Endothelial cell of umbilical vein (primary cell): ENCODE measurements at regions not wholly inside any gene's neighbourhood (a gene's known extent, or its start where the extent isn't known, plus 50 kb on each side); places are given as distances from the start of the nearest gene placed in this dataset.

ENCODE experiments used
- BruUV-seq: library from RNA; stranded (reverse); fragments of 400-500 nt; replicated peaks from 2 replicates; lab custom pipeline; 2021; lab: Mats Ljungman, UMichigan
- CTCF ChIA-PET: fragments of 300-600, 350-600 bp; sonication (Branson Sonifier 250); formaldehyde crosslinking; loops from one replicate; lab custom pipeline; 2021; ENCODE audit warnings: antibody characterized with exemption, inconsistent platforms; lab: Charles Lee
- POLR2A ChIA-PET: fragments of 300-600, 350-600 bp; sonication (Branson Sonifier 250); formaldehyde crosslinking; loops from one replicate; lab custom pipeline; 2021; ENCODE audit warnings: antibody characterized with exemption, inconsistent platforms; lab: Charles Lee
- DNase-seq: peaks from one replicate; pipeline ENCODE4 v3.0.0-alpha.2; 2011; ENCODE audit warnings: low read depth, low spot score
- FAIRE-seq: peaks from 2 replicates; lab custom pipeline; 2011; peaks lifted over from hg19 to GRCh38; lab: Jason Lieb, UNC
- H2AFZ ChIP-seq: 2 replicates; pipeline ENCODE4 v1.6.0; 2012; ENCODE audit warnings: low read depth, low read length, control low read depth, inconsistent platforms
- H3K27ac ChIP-seq: 2 replicates; pipeline ENCODE4 v1.5.1; 2011; ENCODE audit warnings: low read depth, mild to moderate bottlenecking, control low read depth, low read length, moderate library complexity; ENCODE audit not compliant: insufficient read depth
- H3K27me3 ChIP-seq, 2 experiments: 2 replicates each; pipeline versions ENCODE4 v1.6.0 to v1.6.1; 2011; ENCODE audit warnings: low read length in 2 of 2, mixed read lengths in 1 of 2; ENCODE audit not compliant: control insufficient read depth in 2 of 2, insufficient read depth in 2 of 2
- H3K36me3 ChIP-seq, 2 experiments: 2 replicates in 1 of 2; 3 replicates in 1 of 2; pipeline ENCODE4 v1.5.1; 2011; ENCODE audit warnings: low read length in 2 of 2, mild to moderate bottlenecking in 1 of 2, moderate library complexity in 1 of 2; ENCODE audit not compliant: control insufficient read depth in 2 of 2, insufficient read depth in 2 of 2; ENCODE audit errors: extremely low read depth in 1 of 2
- H3K4me1 ChIP-seq: 3 replicates; pipeline ENCODE4 v1.5.1; 2011; ENCODE audit warnings: mild to moderate bottlenecking, low read length; ENCODE audit not compliant: control insufficient read depth, insufficient read depth; ENCODE audit errors: extremely low read depth
- H3K4me2 ChIP-seq: 2 replicates; pipeline ENCODE4 v1.6.1; 2011; ENCODE audit warnings: low read length, control low read depth, mixed read lengths; ENCODE audit not compliant: insufficient read depth
- H3K4me3 ChIP-seq, 3 experiments: fragments of 200-600 bp in 1 of 3; sonication (generic), shearing (Covaris generic) in 1 of 3; replicated peaks in 1 of 3; 2 replicates each; pipeline ENCODE4 v1.5.1; 2011 to 2016; ENCODE audit warnings: control low read depth in 3 of 3, low read length in 3 of 3, mild to moderate bottlenecking in 2 of 3, inconsistent platforms in 1 of 3, low read depth in 1 of 3, moderate library complexity in 1 of 3; ENCODE audit not compliant: insufficient read depth in 1 of 3
- H3K79me2 ChIP-seq: 2 replicates; pipeline ENCODE4 v1.6.0; 2012; ENCODE audit warnings: low read length, inconsistent platforms; ENCODE audit not compliant: control insufficient read depth, insufficient read depth
- H3K9ac ChIP-seq: replicated peaks from 2 replicates; pipeline ENCODE3; 2011; ENCODE audit warnings: low read length, control low read depth; ENCODE audit not compliant: insufficient read depth; ENCODE audit errors: extremely low read depth
- H3K9me1 ChIP-seq: replicated peaks from 3 replicates; pipeline ENCODE4 v1.6.0; 2011; ENCODE audit warnings: mild to moderate bottlenecking, low read length; ENCODE audit not compliant: control insufficient read depth, insufficient read depth; ENCODE audit errors: extremely low read depth
- H3K9me3 ChIP-seq: replicated peaks from 2 replicates; pipeline ENCODE4 v1.5.1; 2012; ENCODE audit warnings: low read length, inconsistent platforms; ENCODE audit not compliant: control insufficient read depth, insufficient read depth
- H4K20me1 ChIP-seq: replicated peaks from 2 replicates; pipeline ENCODE3; 2011; ENCODE audit warnings: mild to moderate bottlenecking, low read length; ENCODE audit not compliant: control insufficient read depth, insufficient read depth; ENCODE audit errors: extremely low read depth
- EZH2 ChIP-seq: IDR thresholded peaks from 2 replicates; pipeline ENCODE4 v1.6.1; 2012; ENCODE audit warnings: borderline replicate concordance, low read depth, mild to moderate bottlenecking, moderate library complexity, low read length, inconsistent platforms; ENCODE audit not compliant: severe bottlenecking
- FOS ChIP-seq: IDR thresholded peaks from 2 replicates; pipeline ENCODE4 v1.6.1; 2011; ENCODE audit warnings: mild to moderate bottlenecking, low read length, moderate library complexity, borderline replicate concordance; ENCODE audit not compliant: insufficient read depth
- GATA2 ChIP-seq: IDR thresholded peaks from 2 replicates; pipeline ENCODE4 v1.7.0; 2011; ENCODE audit warnings: low read depth, mild to moderate bottlenecking, moderate library complexity, mixed read lengths, low read length; ENCODE audit not compliant: insufficient read length, insufficient read depth
- JUN ChIP-seq: IDR thresholded peaks from 2 replicates; pipeline ENCODE4 v1.6.1; 2011; ENCODE audit warnings: borderline replicate concordance, low read depth; ENCODE audit not compliant: insufficient read length, insufficient read depth
- MYC ChIP-seq: IDR thresholded peaks from one replicate; pipeline ENCODE4 v1.6.1; 2011; ENCODE audit warnings: mild to moderate bottlenecking, low read depth, low read length
- POLR2A ChIP-seq: IDR thresholded peaks from 2 replicates; pipeline ENCODE4 v1.6.1; 2012; ENCODE audit warnings: low read depth, mild to moderate bottlenecking, control low read depth, low read length
- POLR2AphosphoS5 ChIP-seq: IDR thresholded peaks from 2 replicates; pipeline ENCODE4 v1.6.1; 2012; ENCODE audit warnings: low read depth, mild to moderate bottlenecking, control low read depth, low read length, moderate library complexity; ENCODE audit not compliant: insufficient read depth
- dilution Hi-C: fragments of 300-500 bp; cut with MboI; formaldehyde crosslinking; loops from one replicate; pipeline ENCODE4 v1.15.0; 2019; ENCODE audit warnings: low sequenced_read_pairs; ENCODE audit not compliant: extremely low pct_ligation_motif_present
- intact Hi-C: fragments of 100-400 bp; cut with micrococcal nuclease; formaldehyde crosslinking; loops from one replicate; pipeline ENCODE4 v1.10.0; 2022
- TF ChIP-seq, protein P1 (sequence below): IDR thresholded peaks from 2 replicates; pipeline ENCODE4 v1.6.1; 2011; ENCODE audit not compliant: insufficient read depth, insufficient read length
- TF ChIP-seq, protein P2 (sequence below), 2 donors: IDR thresholded peaks; 1 replicate in 1 of 2; 2 replicates in 1 of 2; pipeline ENCODE4 v1.5.1; 2011; ENCODE audit warnings: low read length in 2 of 2, mild to moderate bottlenecking in 2 of 2, moderate library complexity in 2 of 2, control low read depth in 1 of 2, inconsistent platforms in 1 of 2, low read depth in 1 of 2; ENCODE audit not compliant: insufficient read depth in 1 of 2; ENCODE audit errors: extremely low read depth in 1 of 2

DNA sequence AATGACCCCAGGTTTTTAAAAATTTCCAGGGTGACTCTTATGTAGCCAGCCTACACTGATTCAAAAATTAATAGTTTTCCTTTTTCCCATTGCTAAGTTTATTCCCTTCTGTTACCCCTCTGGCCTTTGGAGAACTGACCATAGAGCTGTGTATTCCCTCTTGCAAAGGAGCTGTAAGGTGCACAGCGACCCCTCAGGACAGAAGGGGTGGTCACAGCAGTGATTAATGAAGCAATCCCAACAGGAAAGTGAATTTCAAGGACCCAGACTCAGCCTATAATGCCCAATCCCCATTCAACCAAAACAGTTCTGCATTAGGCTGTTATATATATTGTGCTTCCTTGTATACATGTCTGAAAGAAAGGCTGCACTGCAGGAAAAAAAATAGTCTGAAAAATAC, 147.1 kb downstream of the WT1 start:
- no peak overlapping the region for H3K4me2 ChIP-seq
- no TSS peak for BruUV-seq
- H3K4me3 ChIP-seq, result no peak overlapping the region
- no peak overlapping the region for H3K27ac ChIP-seq
- CTCF ChIA-PET, result interaction anchor here (1.6 to 1.7 kb wide), 2 partner anchors 9 to 36 kb away, joined by 7 to 10 read pairs; no protein-coding TSS in a partner anchor
- no peaks in the 10 kb centered on the region for H3K9me1 ChIP-seq
- dilution Hi-C loops, result no loop called here
- H4K20me1 ChIP-seq, result no peaks in the 10 kb centered on the region
- H3K9ac ChIP-seq, result no peak overlapping the region
- TF ChIP-seq EZH2, result no peak
- TF ChIP-seq, protein P1, sequence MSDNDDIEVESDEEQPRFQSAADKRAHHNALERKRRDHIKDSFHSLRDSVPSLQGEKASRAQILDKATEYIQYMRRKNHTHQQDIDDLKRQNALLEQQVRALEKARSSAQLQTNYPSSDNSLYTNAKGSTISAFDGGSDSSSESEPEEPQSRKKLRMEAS, result no peak
- TF ChIP-seq JUN, result no peak
- no peak for TF ChIP-seq MYC
- TF ChIP-seq POLR2A, result no peak
- TF ChIP-seq FOS, result no peak
- TF ChIP-seq, protein P2, sequence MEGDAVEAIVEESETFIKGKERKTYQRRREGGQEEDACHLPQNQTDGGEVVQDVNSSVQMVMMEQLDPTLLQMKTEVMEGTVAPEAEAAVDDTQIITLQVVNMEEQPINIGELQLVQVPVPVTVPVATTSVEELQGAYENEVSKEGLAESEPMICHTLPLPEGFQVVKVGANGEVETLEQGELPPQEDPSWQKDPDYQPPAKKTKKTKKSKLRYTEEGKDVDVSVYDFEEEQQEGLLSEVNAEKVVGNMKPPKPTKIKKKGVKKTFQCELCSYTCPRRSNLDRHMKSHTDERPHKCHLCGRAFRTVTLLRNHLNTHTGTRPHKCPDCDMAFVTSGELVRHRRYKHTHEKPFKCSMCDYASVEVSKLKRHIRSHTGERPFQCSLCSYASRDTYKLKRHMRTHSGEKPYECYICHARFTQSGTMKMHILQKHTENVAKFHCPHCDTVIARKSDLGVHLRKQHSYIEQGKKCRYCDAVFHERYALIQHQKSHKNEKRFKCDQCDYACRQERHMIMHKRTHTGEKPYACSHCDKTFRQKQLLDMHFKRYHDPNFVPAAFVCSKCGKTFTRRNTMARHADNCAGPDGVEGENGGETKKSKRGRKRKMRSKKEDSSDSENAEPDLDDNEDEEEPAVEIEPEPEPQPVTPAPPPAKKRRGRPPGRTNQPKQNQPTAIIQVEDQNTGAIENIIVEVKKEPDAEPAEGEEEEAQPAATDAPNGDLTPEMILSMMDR (IDR thresholded peaks at IDR 0.05; ENCODE audit: extremely low read depth in 1 of 2, insufficient read depth in 1 of 2, low read depth in 1 of 2, low read length in 2 of 2), result no peak
- no peak for TF ChIP-seq GATA2
- no peak for TF ChIP-seq POLR2AphosphoS5
- H3K36me3 ChIP-seq, result no peaks in the 10 kb centered on the region
- H3K9me3 ChIP-seq, result no peaks in the 10 kb centered on the region
- FAIRE-seq (no peak), DNase-seq (no peak)
- POLR2A ChIA-PET, result no interaction called here
- H2AFZ ChIP-seq, result no peak overlapping the region
- no peaks in the 10 kb centered on the region for H3K4me1 ChIP-seq
- H3K79me2 ChIP-seq, result no peaks in the 10 kb centered on the region
- intact Hi-C loops, result no loop called here
- H3K27me3 ChIP-seq, result no peaks in the 10 kb centered on the region
